T-cell (primary cell): ENCODE measurements at regions not wholly inside any gene's neighbourhood (a gene's known extent, or its start where the extent isn't known, plus 50 kb on each side); places are given as distances from the start of the nearest gene placed in this dataset.
"Not testable (repeated sequence)": the region's sequence is repeated elsewhere in the genome, so short reads cannot be mapped to it uniquely, and the experiment has no call there.

Source experiments
- ATAC-seq, 4 experiments: fragments of 200-7000 bp in 3 of 4; fragments of 150-1000 bp in 1 of 4; cut with Tn5 transposase; replicated peaks in 1 of 4; 1 replicate in 3 of 4; 2 replicates in 1 of 4; pipeline ENCODE4 v1.10.0; 2021; ENCODE audit warnings: moderate library complexity in 3 of 4, mild to moderate bottlenecking in 2 of 4, moderate number of reproducible peaks in 1 of 4
- CTCF ChIA-PET, 2 donors: fragments of 300-600 bp; sonication (Branson Sonifier 250); formaldehyde crosslinking; loops; one replicate each; lab custom pipeline; 2022; ENCODE audit warnings: antibody characterized with exemption in 2 of 2; lab: Charles Lee
- POLR2A ChIA-PET, 2 donors: fragments of 300-600 bp; sonication (Branson Sonifier 250); formaldehyde crosslinking; loops; one replicate each; lab custom pipeline; 2022; ENCODE audit warnings: antibody characterized with exemption in 2 of 2; lab: Charles Lee
- DNase-seq, 35 experiments: peaks; one replicate each; pipeline versions ENCODE4 v3.0.0 to v3.0.0-alpha.2; 2013 to 2023
- H3K27ac ChIP-seq: one replicate; pipeline ENCODE4 v1.5.1; 2013; ENCODE audit warnings: low read length
- H3K27me3 ChIP-seq, 2 experiments: replicated peaks in 1 of 2; 1 replicate in 1 of 2; 2 replicates in 1 of 2; pipeline versions ENCODE4 v1.6.1 to v1.7.0; 2013; ENCODE audit warnings: low read length in 1 of 2, mixed read lengths in 1 of 2; ENCODE audit not compliant: control insufficient read depth in 2 of 2, insufficient read depth in 2 of 2; ENCODE audit errors: extremely low read depth in 1 of 2
- H3K36me3 ChIP-seq, 2 donors: 1 replicate in 1 of 2; 2 replicates in 1 of 2; pipeline versions ENCODE4 v1.6.1 to v1.7.0; 2013; ENCODE audit warnings: low read length in 1 of 2; ENCODE audit not compliant: control insufficient read depth in 2 of 2, insufficient read depth in 1 of 2; ENCODE audit errors: extremely low read depth in 1 of 2
- H3K4me1 ChIP-seq, 2 experiments: 1 replicate in 1 of 2; 2 replicates in 1 of 2; pipeline versions ENCODE4 v1.6.1 to v1.7.0; 2013; ENCODE audit warnings: low read length in 2 of 2, mixed read lengths in 1 of 2; ENCODE audit not compliant: insufficient read depth in 2 of 2, control insufficient read depth in 1 of 2; ENCODE audit errors: extremely low read depth in 1 of 2
- H3K4me3 ChIP-seq, 2 donors: 1 replicate in 1 of 2; 2 replicates in 1 of 2; pipeline versions ENCODE4 v1.5.1 to v1.7.0; 2013; ENCODE audit warnings: mild to moderate bottlenecking in 2 of 2, low read length in 1 of 2, moderate library complexity in 1 of 2; ENCODE audit not compliant: control insufficient read depth in 1 of 2; ENCODE audit errors: extremely low read depth in 1 of 2
- H3K9me3 ChIP-seq: 2 replicates; pipeline ENCODE4 v1.7.0; 2013
- H3K27ac Mint-ChIP-seq, 2 donors: one replicate each; pipeline ENCODE4 v1.8.0; 2020 to 2021; ENCODE audit warnings: mild to moderate bottlenecking in 2 of 2, mixed read lengths in 2 of 2
- H3K27me3 Mint-ChIP-seq, 2 donors: one replicate each; pipeline ENCODE4 v1.8.0; 2021 to 2022; ENCODE audit warnings: mixed read lengths in 2 of 2
- H3K36me3 Mint-ChIP-seq: one replicate; pipeline ENCODE4 v1.8.0; 2021; ENCODE audit warnings: mixed read lengths
- H3K4me1 Mint-ChIP-seq, 3 donors: one replicate each; pipeline ENCODE4 v1.8.0; 2020 to 2022; ENCODE audit warnings: mixed read lengths in 3 of 3, mild to moderate bottlenecking in 1 of 3
- H3K4me3 Mint-ChIP-seq, 3 donors: one replicate each; pipeline ENCODE4 v1.8.0; 2020 to 2022; ENCODE audit warnings: mild to moderate bottlenecking in 3 of 3, mixed read lengths in 3 of 3, moderate library complexity in 3 of 3
- H3K9me3 Mint-ChIP-seq, 3 donors: one replicate each; pipeline ENCODE4 v1.8.0; 2020 to 2022; ENCODE audit warnings: mixed read lengths in 3 of 3
- WGBS: methylation state at CpG from one replicate; pipeline ENCODE4 v1.1.5; 2013; ENCODE audit warnings: missing lambda C conversion rate; ENCODE audit not compliant: insufficient coverage; 5-methylcytosine and 5-hydroxymethylcytosine counted together

- DNase-seq = no peak
- ATAC-seq = no peak
- Histone ChIP-seq H3K4me3 (no peak overlapping the region), H3K27me3 (no peaks in the 10 kb centered on the region), H3K9me3 (no peaks in the 10 kb centered on the region), H3K4me1 (no peaks in the 10 kb centered on the region), H3K36me3 (no peaks in the 10 kb centered on the region), H3K27ac (no peak overlapping the region)
- POLR2A ChIA-PET = interaction anchor here (0.5 to 0.6 kb wide), 2 partner anchors 71 to 393 kb away, joined by 3 read pairs; no protein-coding TSS in a partner anchor
- Mint-ChIP-seq H3K9me3 (peaks cover 0 to 4% (median 0%) of the 10 kb centered on the region in 3 donors), H3K4me1 (no peaks in the 10 kb centered on the region), H3K36me3 (no peaks in the 10 kb centered on the region), H3K27ac (no peak overlapping the region), H3K4me3 (no peak overlapping the region), H3K27me3 (peaks cover 4% of the 10 kb centered on the region in 2 donors)
- CTCF ChIA-PET = no interaction called here
- no CpG with 5 or more reads among the region's 3 CpGs for WGBS
These were observed 557.5 kb upstream of the NR2F2 start for GRCh38 chr15:95772982-95773381.

- ChIA-PET POLR2A (no interaction called here), CTCF (no interaction called here)
- DNase-seq (no peak), ATAC-seq (no peak)
- Mint-ChIP-seq H3K27me3 (peaks cover 0 to 4% of the 10 kb centered on the region in 2 donors), H3K9me3 (peaks cover 28 to 59% (median 34%) of the 10 kb centered on the region in 3 donors), H3K4me3 (no peak overlapping the region), H3K4me1 (no peaks in the 10 kb centered on the region), H3K27ac (no peak overlapping the region), H3K36me3 (peaks cover 2% of the 10 kb centered on the region)
- Histone ChIP-seq H3K36me3 (no peaks in the 10 kb centered on the region), H3K4me1 (no peaks in the 10 kb centered on the region), H3K4me3 (no peak overlapping the region), H3K27ac (no peak overlapping the region), H3K9me3 (peaks cover 6% of the 10 kb centered on the region), H3K27me3 (no peaks in the 10 kb centered on the region)
- WGBS = 100% methylated on average over 1 of the region's 4 CpGs
These were observed 546.0 kb upstream of the NR2F2 start for GRCh38 chr15:95784508-95784907.

GRCh38 chr15:95785276-95785675, 545.2 kb upstream of the NR2F2 start:
- H3K9me3 Mint-ChIP-seq = peaks cover 29 to 63% (median 34%) of the 10 kb centered on the region in 3 donors
- H3K9me3 ChIP-seq, H3K36me3 ChIP-seq, H3K27me3 Mint-ChIP-seq, H3K4me3 ChIP-seq, H3K27me3 ChIP-seq, H3K36me3 Mint-ChIP-seq, H3K27ac ChIP-seq, ATAC-seq, DNase-seq, POLR2A ChIA-PET, H3K4me1 ChIP-seq, H3K4me1 Mint-ChIP-seq, CTCF ChIA-PET, H3K4me3 Mint-ChIP-seq, H3K27ac Mint-ChIP-seq: not testable (repeated sequence)
- no CpG with 5 or more reads among the region's 2 CpGs for WGBS

- CTCF ChIA-PET = no interaction called here
- H3K27me3 Mint-ChIP-seq = peaks cover 0 to 7% of the 10 kb centered on the region in 2 donors
- no CpG with 5 or more reads among the region's 2 CpGs for WGBS
These were observed 537.3 kb upstream of the NR2F2 start for GRCh38 chr15:95793231-95793630.

GRCh38 chr15:95795386-95795785, 535.1 kb upstream of the NR2F2 start:
- ATAC-seq = no peak
- ChIA-PET CTCF (no interaction called here), POLR2A (no interaction called here)
- no peaks in the 10 kb centered on the region for H3K36me3 Mint-ChIP-seq
- H3K4me1 Mint-ChIP-seq = no peaks in the 10 kb centered on the region
- Histone ChIP-seq H3K4me1 (no peaks in the 10 kb centered on the region), H3K27ac (no peak overlapping the region), H3K4me3 (no peak overlapping the region), H3K9me3 (no peaks in the 10 kb centered on the region), H3K27me3 (no peaks in the 10 kb centered on the region), H3K36me3 (no peaks in the 10 kb centered on the region)
- DNase-seq = no peak
- no peak overlapping the region for H3K27ac Mint-ChIP-seq
- peaks cover 0 to 6% of the 10 kb centered on the region in 2 donors for H3K27me3 Mint-ChIP-seq
- no peak overlapping the region for H3K4me3 Mint-ChIP-seq
- no CpG with 5 or more reads among the region's 1 CpG for WGBS
- H3K9me3 Mint-ChIP-seq = peaks cover 0 to 2% (median 0%) of the 10 kb centered on the region in 3 donors

More at GRCh38 chr15:95793231-95793630, 537.3 kb upstream of the NR2F2 start:
- POLR2A ChIA-PET = no interaction called here
- DNase-seq (no peak), ATAC-seq (no peak)
- peaks cover 0 to 5% (median 4%) of the 10 kb centered on the region in 3 donors for H3K9me3 Mint-ChIP-seq
- no peak overlapping the region for H3K4me3 Mint-ChIP-seq
- H3K4me1 Mint-ChIP-seq = no peaks in the 10 kb centered on the region
- H3K36me3 Mint-ChIP-seq = no peaks in the 10 kb centered on the region
- Histone ChIP-seq H3K27me3 (no peaks in the 10 kb centered on the region), H3K36me3 (no peaks in the 10 kb centered on the region), H3K4me1 (no peaks in the 10 kb centered on the region), H3K27ac (no peak overlapping the region), H3K9me3 (no peaks in the 10 kb centered on the region), H3K4me3 (no peak overlapping the region)
- no peak overlapping the region for H3K27ac Mint-ChIP-seq

- no peaks in the 10 kb centered on the region for H3K9me3 Mint-ChIP-seq
- Histone ChIP-seq H3K27ac (no peak overlapping the region), H3K9me3 (no peaks in the 10 kb centered on the region), H3K4me1 (no peaks in the 10 kb centered on the region), H3K4me3 (no peak overlapping the region), H3K36me3 (no peaks in the 10 kb centered on the region), H3K27me3 (no peaks in the 10 kb centered on the region)
- DNase-seq = no peak
- peaks cover 0 to 5% of the 10 kb centered on the region in 2 donors for H3K27me3 Mint-ChIP-seq
- ChIA-PET CTCF (interaction anchor here in 1 of 2 donors (1.1 kb wide), 1 partner anchor 539 kb away, joined by 5 read pairs; no protein-coding TSS in a partner anchor), POLR2A (no interaction called here)
- ATAC-seq = no peak
- H3K4me1 Mint-ChIP-seq = peaks cover 0 to 18% (median 14%) of the 10 kb centered on the region in 3 donors
- no peak overlapping the region for H3K4me3 Mint-ChIP-seq
- no peaks in the 10 kb centered on the region for H3K36me3 Mint-ChIP-seq
- H3K27ac Mint-ChIP-seq = no peak overlapping the region
- 90% methylated on average over 8 of the region's 12 CpGs for WGBS
These were observed 531.0 kb upstream of the NR2F2 start for GRCh38 chr15:95799286-95800200.
